HS-27A (cell line): ENCODE measurements at regions not wholly inside any gene's neighbourhood (a gene's known extent, or its start where the extent isn't known, plus 50 kb on each side); places are given as distances from the start of the nearest gene placed in this dataset.

Source experiments
- DNase-seq: peaks from one replicate; pipeline ENCODE4 v3.0.0-alpha.2; 2012; ENCODE audit warnings: low read depth, missing footprints

GRCh38 chr21:24353492-24353891 is 1253.8 kb downstream of the MRPL39 start:
- DNase-seq, result no peak

GRCh38 chr21:24339406-24339805 is 1267.9 kb downstream of the MRPL39 start:
- no peak for DNase-seq

DNA sequence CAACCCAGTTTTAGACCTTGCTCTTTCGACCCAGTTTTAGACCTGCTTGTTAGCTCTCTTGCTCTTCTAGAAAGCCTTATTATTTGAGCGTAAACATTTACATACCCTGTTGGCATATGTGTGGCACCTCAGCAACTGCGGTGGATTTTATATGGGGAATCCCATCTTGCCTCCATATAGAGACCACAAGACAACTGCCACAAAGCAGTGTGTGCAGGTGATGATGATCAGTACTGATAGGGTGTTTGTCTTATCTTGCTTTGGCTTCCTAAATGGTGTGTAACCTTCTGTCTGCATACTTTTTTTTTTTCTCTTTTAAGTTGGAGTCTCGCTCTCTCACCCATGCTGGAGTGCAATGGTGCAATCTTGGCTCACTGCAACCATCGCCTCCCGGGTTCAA is 1270.8 kb downstream of the MRPL39 start:
- DNase-seq, result no peak

DNA sequence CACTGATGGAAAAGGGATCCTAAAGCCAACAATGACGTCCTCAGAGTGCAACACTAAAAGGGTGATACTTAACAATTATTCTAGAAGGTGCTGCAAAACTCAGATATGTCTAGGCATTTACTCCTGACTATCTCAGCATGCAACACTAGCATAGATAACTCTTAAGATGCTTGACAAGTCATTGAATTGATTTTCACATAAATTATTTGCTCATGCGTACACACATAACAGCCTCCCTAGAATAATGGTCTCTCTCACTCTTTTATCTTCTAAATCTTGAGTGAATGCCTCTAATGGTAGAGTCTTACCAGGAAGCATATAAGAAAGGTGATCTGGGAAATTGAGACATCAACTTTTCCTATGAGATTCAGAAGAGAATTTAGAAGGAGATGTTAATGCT is 1283.7 kb downstream of the MRPL39 start:
- DNase-seq, result no peak

DNA sequence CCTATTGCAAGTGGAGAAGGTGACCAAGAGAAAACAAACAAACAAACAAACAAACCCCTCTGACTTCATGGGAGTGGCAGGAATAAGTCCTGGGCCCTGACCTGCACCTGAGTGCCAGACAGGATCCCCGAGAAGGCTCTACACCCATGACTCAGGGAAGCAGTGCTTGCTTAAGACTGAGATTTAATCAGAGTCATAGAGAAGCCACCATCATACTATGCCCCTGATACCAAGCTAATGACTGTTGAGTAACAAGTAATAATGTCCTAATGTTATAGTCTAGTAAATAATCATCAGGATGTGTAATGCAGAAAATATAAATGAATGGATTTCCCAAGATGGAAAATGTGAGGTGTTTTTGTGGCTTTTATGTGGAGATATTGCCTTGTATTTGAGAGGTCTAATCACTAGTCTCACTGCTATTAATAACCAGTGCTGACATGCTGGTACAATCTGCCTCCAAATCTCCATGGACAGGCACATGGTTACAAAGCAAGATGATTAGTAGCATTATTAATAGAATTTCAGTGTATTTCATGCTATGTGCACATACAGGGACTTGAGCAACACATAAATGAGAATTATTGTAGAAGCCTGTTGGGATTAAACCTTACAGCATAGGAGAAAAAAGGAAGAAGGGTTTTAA is 1290.9 kb downstream of the MRPL39 start:
- DNase-seq, result no peak

- DNase-seq, result no peak
These were observed 1296.5 kb downstream of the MRPL39 start for GRCh38 chr21:24310788-24311187.

- no peak for DNase-seq
These were observed 1299.1 kb downstream of the MRPL39 start for GRCh38 chr21:24308183-24308582.

DNA sequence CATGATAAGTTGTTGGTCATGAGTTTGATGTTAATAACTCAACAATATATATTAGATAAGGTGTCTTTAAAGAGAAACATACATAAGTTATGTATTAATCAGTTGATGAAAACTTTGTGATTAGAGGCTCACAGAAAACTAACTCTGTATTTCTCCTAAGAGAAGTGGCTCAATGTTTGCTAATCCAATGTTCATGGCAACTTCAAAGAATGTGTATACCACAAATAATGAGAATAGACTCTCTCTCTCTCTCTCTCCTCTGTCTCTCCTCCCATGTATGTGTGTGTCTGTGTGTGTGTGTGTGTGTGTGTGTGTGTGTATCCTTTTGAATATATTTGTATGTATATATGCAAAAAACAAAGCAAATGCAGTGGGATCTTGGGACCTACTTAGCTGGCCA is 1304.9 kb downstream of the MRPL39 start:
- no peak for DNase-seq

GRCh38 chr21:24298040-24298439 is 1309.2 kb downstream of the MRPL39 start:
- DNase-seq, result no peak

GRCh38 chr21:24294171-24294570 is 1313.1 kb downstream of the MRPL39 start:
- no peak for DNase-seq

GRCh38 chr21:24290151-24290833 is 1317.0 kb downstream of the MRPL39 start:
- no peak for DNase-seq

GRCh38 chr21:24289539-24289938 is 1317.7 kb downstream of the MRPL39 start:
- DNase-seq, result no peak

DNA sequence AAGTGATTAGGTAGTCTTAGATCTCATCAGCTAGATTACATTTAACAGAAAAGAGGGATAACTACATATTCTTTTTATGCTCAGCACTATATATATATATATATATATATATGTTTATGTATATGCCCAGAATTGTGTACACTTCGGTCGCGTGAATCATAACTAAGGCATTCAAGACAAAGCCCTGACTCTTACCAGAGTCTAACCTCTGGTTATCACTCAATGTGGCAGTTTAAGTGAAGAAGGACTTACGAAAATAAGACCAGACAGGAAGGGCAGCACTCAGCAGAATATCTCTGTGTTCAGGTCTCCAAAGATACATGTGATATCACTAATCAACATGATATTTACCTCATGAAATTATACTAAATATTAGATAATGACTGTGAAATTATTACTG is 1326.7 kb downstream of the MRPL39 start:
- no peak for DNase-seq

DNA sequence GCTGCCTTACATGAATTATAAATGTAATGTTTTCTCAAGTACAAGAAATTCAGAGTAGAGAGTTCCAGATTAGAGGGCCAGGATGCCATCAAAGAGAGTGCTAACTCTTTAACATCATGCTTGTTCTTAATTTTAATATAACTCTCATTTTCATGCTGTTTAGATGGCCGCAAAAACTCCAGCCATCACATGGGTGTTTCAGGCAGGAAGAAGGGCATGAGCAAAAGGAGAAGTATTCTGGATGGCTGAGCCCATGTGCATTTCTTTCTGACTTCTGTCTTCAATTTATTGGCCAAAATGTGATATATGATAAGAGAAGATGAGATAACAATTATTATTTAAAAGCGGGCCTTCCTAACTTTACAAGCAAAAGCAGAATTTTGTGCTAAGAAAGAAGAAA is 1328.6 kb downstream of the MRPL39 start:
- no peak for DNase-seq

DNA sequence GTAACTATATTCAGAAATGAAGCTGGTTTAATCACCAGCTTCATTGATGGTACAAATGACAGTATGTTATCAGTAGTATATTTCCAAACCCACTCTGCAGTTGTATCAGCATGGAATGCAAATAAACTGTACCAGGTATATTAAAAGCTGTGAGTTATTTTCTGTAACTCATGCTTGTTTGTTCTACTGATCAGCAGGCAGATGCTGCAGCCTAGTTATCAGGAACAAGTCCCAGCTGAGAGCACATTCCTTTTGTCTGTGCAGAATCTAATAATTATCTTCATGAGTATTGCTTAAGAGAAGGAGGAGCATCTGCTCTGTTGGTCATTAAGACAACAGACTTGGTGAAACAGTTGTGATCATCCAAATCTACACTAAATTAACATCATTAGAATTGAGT is 1331.1 kb downstream of the MRPL39 start:
- DNase-seq, result no peak

DNA sequence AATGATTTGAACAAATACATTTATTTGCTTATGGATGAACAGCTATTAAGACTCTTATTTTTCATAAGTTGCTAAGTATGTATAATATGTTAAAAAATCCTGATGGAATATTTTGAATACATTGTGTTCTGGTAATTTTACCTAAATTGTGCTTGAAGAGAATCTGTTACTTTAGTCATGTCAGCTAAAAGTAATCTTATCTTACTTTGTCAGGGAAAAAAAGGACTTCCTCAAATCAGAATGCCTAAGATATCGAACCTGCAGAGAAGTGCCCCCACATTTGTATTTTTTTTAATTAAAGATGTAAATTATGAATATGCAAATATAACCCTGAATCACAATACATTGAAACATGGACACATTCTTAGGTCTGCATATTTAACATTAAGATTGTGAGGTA is 1331.7 kb downstream of the MRPL39 start:
- DNase-seq, result no peak

DNA sequence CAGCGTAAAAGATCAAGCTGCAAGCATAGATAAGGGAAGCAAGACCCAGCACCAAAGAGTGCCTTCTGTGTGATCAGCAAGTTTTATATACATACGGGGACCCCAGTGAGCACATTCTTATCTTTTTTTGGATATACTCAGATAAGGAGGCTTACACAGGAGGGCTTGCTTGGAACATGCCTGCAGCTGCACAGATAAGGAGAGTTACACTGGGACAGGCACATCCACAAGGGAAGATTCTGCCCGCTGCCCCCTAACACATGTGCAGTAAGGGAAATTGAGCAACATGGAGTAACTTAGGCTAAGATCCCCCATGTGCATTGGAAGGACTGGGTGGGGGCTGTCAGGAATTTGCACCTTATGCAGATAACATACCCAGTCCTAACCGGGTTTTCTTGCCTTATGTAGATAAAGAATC is 1334.8 kb downstream of the MRPL39 start:
- DNase-seq, result no peak

GRCh38 chr21:24265987-24266386 is 1341.3 kb downstream of the MRPL39 start:
- DNase-seq, result no peak

GRCh38 chr21:24260751-24261150 is 1346.5 kb downstream of the MRPL39 start:
- DNase-seq, result no peak

- no peak for DNase-seq
These were observed 1348.0 kb downstream of the MRPL39 start for GRCh38 chr21:24259241-24259640.

DNA sequence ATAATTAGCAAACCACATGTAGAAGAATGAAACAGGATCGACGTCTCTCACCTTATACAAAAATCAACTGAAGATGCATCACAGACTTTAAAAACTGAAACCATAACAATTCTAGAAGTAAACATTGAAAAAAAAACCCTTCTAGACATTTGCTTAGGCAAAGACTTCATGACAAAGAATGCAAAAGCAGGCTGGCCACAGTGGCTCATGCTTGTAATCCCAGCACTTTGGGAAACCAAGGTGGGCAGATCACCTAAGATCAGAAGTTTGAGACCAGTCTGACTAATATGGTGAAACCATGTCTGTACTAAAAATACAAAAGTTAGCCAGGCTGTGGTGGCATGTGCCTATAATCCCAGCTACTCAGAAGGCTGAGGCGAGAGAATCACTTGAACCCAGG is 1351.7 kb downstream of the MRPL39 start:
- DNase-seq, result no peak

- DNase-seq, result no peak
These were observed 1381.8 kb downstream of the MRPL39 start for GRCh38 chr21:24225431-24225830.

DNA sequence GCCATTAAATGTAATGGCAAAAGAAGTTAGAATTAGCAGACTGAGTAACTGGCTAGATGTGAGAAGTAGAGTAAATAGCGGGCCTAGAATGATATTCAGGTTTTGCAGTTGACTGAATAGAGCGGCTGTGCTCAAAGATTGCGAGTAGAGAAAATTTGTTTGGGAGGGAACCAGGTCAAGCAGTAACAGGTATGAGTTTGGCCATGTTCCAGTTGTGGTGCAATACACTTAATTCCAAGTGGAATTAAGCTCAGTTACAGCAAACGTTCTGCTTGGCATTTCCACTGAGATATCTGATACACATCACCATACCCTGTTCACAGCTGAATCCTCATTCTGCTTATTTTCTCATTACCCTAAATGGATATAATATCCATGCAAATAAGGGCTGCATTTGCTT is 1382.9 kb downstream of the MRPL39 start:
- no peak for DNase-seq

DNA sequence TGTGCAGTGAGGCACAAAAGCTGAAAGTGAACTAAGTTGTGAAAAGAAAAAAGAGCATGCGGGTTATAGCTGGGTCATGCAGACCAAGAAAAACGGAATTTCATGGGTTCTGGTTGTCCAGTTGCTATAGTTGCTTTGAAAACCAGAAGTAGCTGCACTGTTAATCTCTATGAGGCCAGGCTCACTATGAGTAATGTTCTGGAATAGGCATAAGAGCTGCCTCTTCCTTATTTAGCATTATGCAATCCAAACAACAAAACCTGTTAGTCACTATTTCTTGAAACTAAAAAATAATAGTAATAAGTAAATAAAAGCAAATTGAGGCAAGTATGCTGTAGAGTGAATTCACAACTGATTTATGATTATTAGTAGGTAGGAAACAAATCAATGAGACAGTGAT is 1383.7 kb downstream of the MRPL39 start:
- DNase-seq, result no peak
